ENCODE measurements at regions not wholly inside any gene's neighbourhood (a gene's known extent, or its start where the extent isn't known, plus 50 kb on each side); places are given as distances from the start of the nearest gene placed in this dataset.

DNA sequence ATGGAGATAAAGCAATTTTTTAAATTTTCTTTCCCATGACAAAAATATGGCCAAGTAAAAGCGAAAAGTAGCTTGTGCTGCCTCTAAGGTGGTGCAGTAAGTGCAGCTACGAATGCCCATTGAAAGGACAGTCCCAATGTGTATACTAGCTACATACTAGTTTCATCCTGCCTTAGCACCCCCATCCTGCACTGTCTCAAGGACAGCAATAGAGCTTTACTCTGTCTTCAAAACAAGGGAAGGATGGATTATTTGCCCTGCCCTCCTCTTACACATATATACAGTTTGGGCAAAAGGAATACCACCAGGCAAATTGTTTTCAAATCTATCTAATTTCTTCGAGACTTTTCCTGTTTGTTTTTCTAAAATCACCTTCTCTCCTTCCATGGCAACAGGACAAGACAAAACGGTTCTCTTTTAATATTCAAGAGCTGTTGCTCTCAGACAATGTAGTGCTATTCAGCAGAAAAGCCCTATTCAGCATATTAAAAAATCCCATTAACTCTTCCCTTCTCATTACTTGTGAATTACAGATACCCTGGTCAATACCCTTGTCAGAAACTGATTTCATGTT, 75.1 kb upstream of the SLC7A11 start:
- H3K4me2 ChIP-seq, result no peak overlapping the region
- no peak overlapping the region for H3K9ac ChIP-seq
- no peak overlapping the region for H3K4me3 ChIP-seq
- no peaks in the 10 kb centered on the region for H3K4me1 ChIP-seq
- no peak overlapping the region for H3K27ac ChIP-seq
- H3K36me3 ChIP-seq, result no peaks in the 10 kb centered on the region
- no peak for TF ChIP-seq Cebpa-rat (IDR thresholded peaks at IDR 0.05)
- H4K20me1 ChIP-seq, result no peaks in the 10 kb centered on the region
- H3K9me3 ChIP-seq (replicated peaks in 1 of 11), result peaks cover 0 to 10% (median 6%) of the 10 kb centered on the region in 11 experiments; a peak in 8 of 22 replicates
- H3K27me3 ChIP-seq, result no peaks in the 10 kb centered on the region

- H3K9ac ChIP-seq, result no peak overlapping the region
- no peak for TF ChIP-seq Cebpa-rat (IDR thresholded peaks at IDR 0.05)
Observed at GRCh38 chr4:138312536-138312911, 70.4 kb upstream of the SLC7A11 start.

GRCh38 chr4:138311771-138312535, 69.8 kb upstream of the SLC7A11 start:
- TF ChIP-seq Cebpa-rat (IDR thresholded peaks at IDR 0.05), result no peak

More at GRCh38 chr4:138312536-138312911, 70.4 kb upstream of the SLC7A11 start:
- Histone ChIP-seq H3K4me2 (no peak overlapping the region), H3K27me3 (no peaks in the 10 kb centered on the region), H3K4me3 (no peak overlapping the region), H3K4me1 (peaks cover 0 to 7% (median 0%) of the 10 kb centered on the region in 10 experiments; a peak in 4 of 20 replicates), H4K20me1 (no peaks in the 10 kb centered on the region), H3K9me3 (replicated peaks in 1 of 11) (peaks cover 0 to 17% (median 7%) of the 10 kb centered on the region in 11 experiments; a peak in 8 of 22 replicates), H3K27ac (no peak overlapping the region), H3K36me3 (no peaks in the 10 kb centered on the region)

GRCh38 chr4:138310991-138311390, 68.8 kb upstream of the SLC7A11 start:
- no peak overlapping the region for H3K4me2 ChIP-seq
- H3K4me1 ChIP-seq, result peaks cover 0 to 22% (median 0%) of the 10 kb centered on the region in 10 experiments; a peak in 6 of 20 replicates
- H3K4me3 ChIP-seq, result no peak overlapping the region
- H4K20me1 ChIP-seq, result no peaks in the 10 kb centered on the region
- no peaks in the 10 kb centered on the region for H3K36me3 ChIP-seq
- no peak for TF ChIP-seq Cebpa-rat (IDR thresholded peaks at IDR 0.05)
- no peaks in the 10 kb centered on the region for H3K27me3 ChIP-seq
- no peak overlapping the region for H3K27ac ChIP-seq
- H3K9me3 ChIP-seq (replicated peaks in 1 of 11), result peaks cover 0 to 25% (median 10%) of the 10 kb centered on the region in 11 experiments; a peak in 11 of 22 replicates
- no peak overlapping the region for H3K9ac ChIP-seq

More at GRCh38 chr4:138311771-138312535, 69.8 kb upstream of the SLC7A11 start:
- H3K27ac ChIP-seq, result no peak overlapping the region
- no peaks in the 10 kb centered on the region for H3K27me3 ChIP-seq
- H3K36me3 ChIP-seq, result no peaks in the 10 kb centered on the region
- H3K9ac ChIP-seq, result no peak overlapping the region
- no peaks in the 10 kb centered on the region for H4K20me1 ChIP-seq
- H3K4me1 ChIP-seq, result peaks cover 0 to 13% (median 0%) of the 10 kb centered on the region in 10 experiments; a peak in 4 of 20 replicates
- no peak overlapping the region for H3K4me3 ChIP-seq
- H3K4me2 ChIP-seq, result no peak overlapping the region
- peaks cover 0 to 23% (median 8%) of the 10 kb centered on the region in 11 experiments; a peak in 11 of 22 replicates for H3K9me3 ChIP-seq (replicated peaks in 1 of 11)

- Histone ChIP-seq H3K9me3 (replicated peaks in 1 of 11) (peaks cover 0 to 25% (median 10%) of the 10 kb centered on the region in 11 experiments; a peak in 11 of 22 replicates), H3K4me3 (no peak overlapping the region), H3K4me2 (no peak overlapping the region), H3K27ac (no peak overlapping the region), H3K36me3 (no peaks in the 10 kb centered on the region), H3K4me1 (peaks cover 0 to 27% (median 0%) of the 10 kb centered on the region in 10 experiments; a peak in 6 of 20 replicates), H4K20me1 (no peaks in the 10 kb centered on the region), H3K27me3 (no peaks in the 10 kb centered on the region), H3K9ac (no peak overlapping the region)
- TF ChIP-seq Cebpa-rat (IDR thresholded peaks at IDR 0.05), result no peak
Observed at GRCh38 chr4:138310498-138310897, 68.3 kb upstream of the SLC7A11 start.

DNA sequence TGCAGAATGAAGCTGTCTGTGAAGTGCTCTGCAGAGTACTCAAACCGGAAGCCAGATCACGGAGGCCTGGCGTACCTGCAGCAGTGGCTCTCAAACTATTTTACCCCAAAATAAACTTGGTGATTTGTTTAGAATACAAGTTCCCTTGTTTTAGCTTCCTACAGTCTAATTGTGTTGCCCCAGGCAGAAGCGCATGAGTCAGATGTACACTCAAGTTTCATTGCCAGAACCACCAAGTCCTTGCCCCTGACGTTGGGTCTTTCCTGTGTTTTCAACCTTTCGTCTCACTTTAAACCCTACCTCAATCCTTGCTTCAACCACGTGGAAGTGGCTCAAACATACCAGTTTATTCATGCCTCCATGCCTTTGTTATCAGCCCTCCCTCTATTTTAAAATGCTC, 66.2 kb upstream of the SLC7A11 start:
- peaks cover 0 to 16% (median 0%) of the 10 kb centered on the region in 11 experiments; a peak in 6 of 22 replicates for H3K9me3 ChIP-seq (replicated peaks in 1 of 11)
- H3K4me2 ChIP-seq, result no peak overlapping the region

DNA sequence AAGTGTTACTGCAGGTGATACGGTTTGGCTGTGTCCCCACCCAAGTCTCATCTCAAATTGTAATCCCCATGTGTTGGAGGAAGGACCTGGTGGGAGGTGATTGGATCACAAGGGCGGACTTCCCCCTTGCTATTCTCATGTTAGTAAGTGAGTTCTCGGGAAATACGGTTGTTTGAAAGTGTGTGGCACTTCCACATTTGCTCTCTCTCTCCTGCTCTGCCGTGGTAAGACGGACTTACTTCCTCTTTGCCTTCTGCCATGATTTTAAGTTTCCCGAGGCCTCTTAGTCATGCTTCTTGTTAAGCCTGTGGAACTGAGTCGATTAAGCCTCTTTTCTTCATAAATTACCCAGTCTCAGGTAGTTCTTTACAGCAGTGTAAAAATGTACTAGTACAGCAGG, 65.2 kb upstream of the SLC7A11 start:
- Histone ChIP-seq H3K9ac (no peak overlapping the region), H3K9me3 (replicated peaks in 1 of 11) (peaks cover 0 to 16% (median 0%) of the 10 kb centered on the region in 11 experiments; a peak in 6 of 22 replicates), H3K4me1 (peaks cover 0 to 40% (median 0%) of the 10 kb centered on the region in 10 experiments; a peak in 6 of 20 replicates), H4K20me1 (no peaks in the 10 kb centered on the region), H3K4me2 (peak overlapping the region in 1 of 11 experiments; percentile 10; a peak in 1 of 22 replicates), H3K27me3 (no peaks in the 10 kb centered on the region), H3K36me3 (no peaks in the 10 kb centered on the region), H3K27ac (peak overlapping the region in 3 of 11 experiments; percentile 4 to 46 (median 13); a peak in 3 of 22 replicates), H3K4me3 (no peak overlapping the region)
- TF ChIP-seq Cebpa-rat (IDR thresholded peaks at IDR 0.05), result no peak

More for the DNA sequence above, 66.2 kb upstream of the SLC7A11 start:
- H4K20me1 ChIP-seq, result no peaks in the 10 kb centered on the region
- peaks cover 0 to 40% (median 0%) of the 10 kb centered on the region in 10 experiments; a peak in 6 of 20 replicates for H3K4me1 ChIP-seq
- no peak overlapping the region for H3K27ac ChIP-seq
- H3K9ac ChIP-seq, result no peak overlapping the region
- TF ChIP-seq Cebpa-rat (IDR thresholded peaks at IDR 0.05), result no peak
- H3K36me3 ChIP-seq, result no peaks in the 10 kb centered on the region
- no peak overlapping the region for H3K4me3 ChIP-seq
- H3K27me3 ChIP-seq, result no peaks in the 10 kb centered on the region

DNA sequence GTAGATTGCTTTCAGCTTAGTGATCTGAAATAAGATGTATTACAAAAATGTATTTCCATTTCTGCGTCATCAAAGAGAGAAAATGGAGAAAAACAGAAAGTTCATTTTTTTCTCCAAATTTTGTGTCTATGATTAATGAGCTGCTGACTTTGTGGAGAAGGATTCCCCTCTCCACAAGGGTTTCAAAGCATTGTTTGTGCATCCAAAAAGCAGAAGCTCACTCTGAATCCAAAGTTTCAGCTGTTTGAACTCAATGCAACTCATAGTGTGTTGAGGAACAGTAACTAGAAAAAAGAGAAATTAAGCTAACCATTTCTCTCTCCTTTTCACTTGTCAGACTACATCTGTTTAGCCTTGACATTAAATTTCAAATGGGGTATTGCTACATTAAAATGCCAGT, 62.9 kb upstream of the SLC7A11 start:
- Histone ChIP-seq H3K36me3 (no peaks in the 10 kb centered on the region), H3K4me1 (peaks cover 0 to 40% (median 0%) of the 10 kb centered on the region in 10 experiments; a peak in 6 of 20 replicates), H3K9ac (peak overlapping the region in 1 of 11 experiments; percentile 23; a peak in 1 of 22 replicates), H4K20me1 (no peaks in the 10 kb centered on the region), H3K27me3 (no peaks in the 10 kb centered on the region), H3K9me3 (replicated peaks in 1 of 11) (peaks cover 0 to 16% (median 0%) of the 10 kb centered on the region in 11 experiments; a peak in 6 of 22 replicates), H3K4me3 (no peak overlapping the region), H3K27ac (peak overlapping the region in 4 of 11 experiments; percentile 31 to 65 (median 44); a peak in 6 of 22 replicates), H3K4me2 (peak overlapping the region in 2 of 11 experiments; percentile 58 to 68; a peak in 5 of 22 replicates)
- no peak for TF ChIP-seq Cebpa-rat (IDR thresholded peaks at IDR 0.05)

GRCh38 chr4:138301536-138301935, 59.4 kb upstream of the SLC7A11 start:
- Histone ChIP-seq H3K4me1 (peaks cover 0 to 23% (median 0%) of the 10 kb centered on the region in 10 experiments; a peak in 4 of 20 replicates), H3K36me3 (no peaks in the 10 kb centered on the region), H3K27ac (no peak overlapping the region), H3K4me2 (no peak overlapping the region), H3K27me3 (no peaks in the 10 kb centered on the region), H3K9ac (no peak overlapping the region), H3K4me3 (no peak overlapping the region), H3K9me3 (replicated peaks in 1 of 11) (no peaks in the 10 kb centered on the region), H4K20me1 (no peaks in the 10 kb centered on the region)
- no peak for TF ChIP-seq Cebpa-rat (IDR thresholded peaks at IDR 0.05)
